ENCODE measurements at regions not wholly inside any gene's neighbourhood (a gene's known extent, or its start where the extent isn't known, plus 50 kb on each side); places are given as distances from the start of the nearest gene placed in this dataset.

DNA sequence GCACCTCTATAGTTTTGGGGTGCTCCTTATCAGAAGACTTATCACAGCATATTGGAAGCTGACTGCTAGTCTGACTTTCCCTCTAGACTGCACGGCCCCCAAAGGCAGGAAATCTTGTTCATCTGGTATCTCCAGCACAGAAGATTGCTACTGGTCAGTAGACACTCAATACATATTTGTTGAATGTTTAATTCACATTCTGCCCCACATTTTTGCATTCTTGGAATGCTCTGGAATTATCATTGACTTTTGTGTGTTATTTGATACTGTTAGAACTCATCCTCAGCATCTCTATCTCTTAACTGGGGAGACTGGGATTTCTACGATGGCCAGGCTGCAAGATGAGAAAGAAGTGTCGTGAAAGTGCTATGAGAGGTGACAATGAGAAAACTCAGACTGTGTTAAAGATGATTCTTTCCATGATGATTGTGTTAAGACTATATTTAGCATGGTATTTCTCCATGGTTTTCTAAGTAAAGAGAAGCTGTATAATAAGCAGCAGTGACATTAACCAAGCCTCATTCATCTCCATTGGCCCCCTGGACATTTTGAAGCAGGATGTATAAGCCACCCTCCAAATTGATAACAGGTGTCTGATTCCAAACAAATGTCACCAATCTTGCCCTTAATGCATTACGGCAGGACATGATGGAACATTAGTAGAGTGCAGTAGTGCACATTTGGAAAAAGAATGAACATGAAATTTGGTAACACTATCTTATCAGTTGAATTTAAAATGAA, 440.9 kb downstream of the RFC3 start:
- TF ChIP-seq, protein P1, sequence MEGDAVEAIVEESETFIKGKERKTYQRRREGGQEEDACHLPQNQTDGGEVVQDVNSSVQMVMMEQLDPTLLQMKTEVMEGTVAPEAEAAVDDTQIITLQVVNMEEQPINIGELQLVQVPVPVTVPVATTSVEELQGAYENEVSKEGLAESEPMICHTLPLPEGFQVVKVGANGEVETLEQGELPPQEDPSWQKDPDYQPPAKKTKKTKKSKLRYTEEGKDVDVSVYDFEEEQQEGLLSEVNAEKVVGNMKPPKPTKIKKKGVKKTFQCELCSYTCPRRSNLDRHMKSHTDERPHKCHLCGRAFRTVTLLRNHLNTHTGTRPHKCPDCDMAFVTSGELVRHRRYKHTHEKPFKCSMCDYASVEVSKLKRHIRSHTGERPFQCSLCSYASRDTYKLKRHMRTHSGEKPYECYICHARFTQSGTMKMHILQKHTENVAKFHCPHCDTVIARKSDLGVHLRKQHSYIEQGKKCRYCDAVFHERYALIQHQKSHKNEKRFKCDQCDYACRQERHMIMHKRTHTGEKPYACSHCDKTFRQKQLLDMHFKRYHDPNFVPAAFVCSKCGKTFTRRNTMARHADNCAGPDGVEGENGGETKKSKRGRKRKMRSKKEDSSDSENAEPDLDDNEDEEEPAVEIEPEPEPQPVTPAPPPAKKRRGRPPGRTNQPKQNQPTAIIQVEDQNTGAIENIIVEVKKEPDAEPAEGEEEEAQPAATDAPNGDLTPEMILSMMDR (IDR thresholded peaks at IDR 0.05): no peak
- no peak for TF ChIP-seq POLR2A (IDR thresholded peaks at IDR 0.05)

Measured in heart left ventricle (tissue), 13 donors.